ENCODE measurements at regions not wholly inside any gene's neighbourhood (a gene's known extent, or its start where the extent isn't known, plus 50 kb on each side); places are given as distances from the start of the nearest gene placed in this dataset.

DNA sequence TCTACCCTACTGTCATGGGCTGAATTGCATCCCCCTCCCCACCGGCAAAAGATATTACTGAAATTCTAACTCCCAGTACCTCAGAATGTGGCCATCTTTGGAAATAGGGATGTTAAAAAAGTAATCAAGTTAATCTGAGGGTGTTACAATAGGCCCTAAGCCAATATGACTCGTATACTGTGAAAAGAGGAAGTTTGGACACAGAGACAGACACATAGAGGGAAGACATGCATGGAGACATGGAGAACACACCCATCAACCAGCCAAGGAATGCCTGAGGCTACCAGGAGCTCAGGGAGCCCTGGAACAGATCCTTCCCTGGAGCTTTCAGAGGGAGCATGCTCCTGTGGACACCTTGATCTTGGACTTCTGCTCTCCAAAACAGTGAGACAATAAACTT lies 138.2 kb upstream of the ADO start:
- no peak for DNase-seq (ENCODE audit: low read depth, low spot score)
- Histone ChIP-seq H3K9me3 (ENCODE audit: control insufficient read depth, low read depth, low read length) (no peaks in the 10 kb centered on the region), H3K27me3 (ENCODE audit: control insufficient read depth, extremely low read depth, insufficient read depth, low read length) (peaks cover 5% of the 10 kb centered on the region), H3K27ac (ENCODE audit: control insufficient read depth, insufficient read depth, low read length) (no peak overlapping the region), H3K9ac (ENCODE audit: control insufficient read depth, extremely low read depth, insufficient read depth, low read length) (no peak overlapping the region), H3K4me1 (ENCODE audit: control insufficient read depth, extremely low read depth, insufficient read depth, low read length) (no peaks in the 10 kb centered on the region), H3K36me3 (ENCODE audit: control insufficient read depth in 2 of 2, extremely low read depth in 1 of 2, insufficient read depth in 2 of 2, low read length in 2 of 2) (no peaks in the 10 kb centered on the region), H3K9me1 (ENCODE audit: control insufficient read depth, extremely low read depth, insufficient read depth, low read length) (no peaks in the 10 kb centered on the region), H4K20me1 (ENCODE audit: control insufficient read depth, extremely low read depth, insufficient read depth, low read length) (no peaks in the 10 kb centered on the region), H3K4me3 (ENCODE audit: control insufficient read depth in 2 of 3, extremely low read depth in 1 of 3, insufficient read depth in 2 of 3, low read depth in 1 of 3, low read length in 3 of 3) (no peak overlapping the region), H2AFZ (ENCODE audit: control insufficient read depth, low read length) (no peak overlapping the region), H3K4me2 (ENCODE audit: control insufficient read depth, extremely low read depth, insufficient read depth, low read depth, low read length) (no peak overlapping the region), H3K79me2 (ENCODE audit: control insufficient read depth, insufficient read depth, low read length) (no peaks in the 10 kb centered on the region)
- no peak for FAIRE-seq
- TF ChIP-seq, protein P1, sequence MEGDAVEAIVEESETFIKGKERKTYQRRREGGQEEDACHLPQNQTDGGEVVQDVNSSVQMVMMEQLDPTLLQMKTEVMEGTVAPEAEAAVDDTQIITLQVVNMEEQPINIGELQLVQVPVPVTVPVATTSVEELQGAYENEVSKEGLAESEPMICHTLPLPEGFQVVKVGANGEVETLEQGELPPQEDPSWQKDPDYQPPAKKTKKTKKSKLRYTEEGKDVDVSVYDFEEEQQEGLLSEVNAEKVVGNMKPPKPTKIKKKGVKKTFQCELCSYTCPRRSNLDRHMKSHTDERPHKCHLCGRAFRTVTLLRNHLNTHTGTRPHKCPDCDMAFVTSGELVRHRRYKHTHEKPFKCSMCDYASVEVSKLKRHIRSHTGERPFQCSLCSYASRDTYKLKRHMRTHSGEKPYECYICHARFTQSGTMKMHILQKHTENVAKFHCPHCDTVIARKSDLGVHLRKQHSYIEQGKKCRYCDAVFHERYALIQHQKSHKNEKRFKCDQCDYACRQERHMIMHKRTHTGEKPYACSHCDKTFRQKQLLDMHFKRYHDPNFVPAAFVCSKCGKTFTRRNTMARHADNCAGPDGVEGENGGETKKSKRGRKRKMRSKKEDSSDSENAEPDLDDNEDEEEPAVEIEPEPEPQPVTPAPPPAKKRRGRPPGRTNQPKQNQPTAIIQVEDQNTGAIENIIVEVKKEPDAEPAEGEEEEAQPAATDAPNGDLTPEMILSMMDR (optimal IDR thresholded peaks at IDR 0.05 in 1 of 3, IDR thresholded peaks at IDR 0.05 in 1 of 3, conservative IDR thresholded peaks at IDR 0.05 in 1 of 3; ENCODE audit: extremely low read depth in 1 of 3, insufficient read depth in 2 of 3, low read length in 3 of 3): no peak
- TF ChIP-seq EZH2 (IDR thresholded peaks at IDR 0.05; ENCODE audit: low read length): no peak
- dilution Hi-C loops (cut with MboI; ENCODE audit: extremely low pct_ligation_motif_present, low sequenced_read_pairs): no loop called here

DNA sequence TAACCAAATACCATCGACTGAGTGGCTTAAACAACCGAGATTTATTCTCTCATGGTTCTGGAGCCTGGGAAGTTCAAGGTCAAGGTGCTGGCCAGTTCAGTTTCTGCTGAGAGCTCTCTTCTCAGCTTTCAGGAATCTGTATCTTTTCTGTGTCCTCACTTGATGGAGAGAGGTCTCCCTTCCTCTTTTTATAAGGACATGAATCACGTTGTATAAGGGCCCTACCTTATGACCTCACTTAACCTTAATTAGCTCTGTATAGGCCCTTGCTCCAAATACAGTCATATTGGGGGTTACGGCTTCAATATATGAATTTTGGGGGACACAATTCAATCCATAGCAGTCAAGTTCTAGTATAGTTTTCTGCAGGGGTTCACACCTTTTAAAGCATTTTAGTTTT lies 135.2 kb upstream of the ADO start:
- no peak overlapping the region for H3K27ac ChIP-seq (ENCODE audit: control insufficient read depth, insufficient read depth, low read length)
- H3K4me3 ChIP-seq (ENCODE audit: control insufficient read depth in 2 of 3, extremely low read depth in 1 of 3, insufficient read depth in 2 of 3, low read depth in 1 of 3, low read length in 3 of 3): no peak overlapping the region
- dilution Hi-C loops (cut with MboI; ENCODE audit: extremely low pct_ligation_motif_present, low sequenced_read_pairs): no loop called here
- FAIRE-seq: no peak
- DNase-seq (ENCODE audit: low read depth, low spot score): no peak
- H3K36me3 ChIP-seq (ENCODE audit: control insufficient read depth in 2 of 2, extremely low read depth in 1 of 2, insufficient read depth in 2 of 2, low read length in 2 of 2): no peaks in the 10 kb centered on the region
- no peaks in the 10 kb centered on the region for H3K79me2 ChIP-seq (ENCODE audit: control insufficient read depth, insufficient read depth, low read length)
- no peaks in the 10 kb centered on the region for H3K4me1 ChIP-seq (ENCODE audit: control insufficient read depth, extremely low read depth, insufficient read depth, low read length)
- peaks cover 5% of the 10 kb centered on the region for H3K27me3 ChIP-seq (ENCODE audit: control insufficient read depth, extremely low read depth, insufficient read depth, low read length)
- no peaks in the 10 kb centered on the region for H3K9me1 ChIP-seq (ENCODE audit: control insufficient read depth, extremely low read depth, insufficient read depth, low read length)
- no peak overlapping the region for H2AFZ ChIP-seq (ENCODE audit: control insufficient read depth, low read length)
- no peaks in the 10 kb centered on the region for H4K20me1 ChIP-seq (ENCODE audit: control insufficient read depth, extremely low read depth, insufficient read depth, low read length)
- TF ChIP-seq, protein P1 (optimal IDR thresholded peaks at IDR 0.05 in 1 of 3, IDR thresholded peaks at IDR 0.05 in 1 of 3, conservative IDR thresholded peaks at IDR 0.05 in 1 of 3; ENCODE audit: extremely low read depth in 1 of 3, insufficient read depth in 2 of 3, low read length in 3 of 3): no peak
- no peak for TF ChIP-seq EZH2 (IDR thresholded peaks at IDR 0.05; ENCODE audit: low read length)
- no peaks in the 10 kb centered on the region for H3K9me3 ChIP-seq (ENCODE audit: control insufficient read depth, low read depth, low read length)
- no peak overlapping the region for H3K4me2 ChIP-seq (ENCODE audit: control insufficient read depth, extremely low read depth, insufficient read depth, low read depth, low read length)
- no peak overlapping the region for H3K9ac ChIP-seq (ENCODE audit: control insufficient read depth, extremely low read depth, insufficient read depth, low read length)
